Germinal center (tissue), 1 donor: ENCODE measurements at regions not wholly inside any gene's neighbourhood (a gene's known extent, or its start where the extent isn't known, plus 50 kb on each side); places are given as distances from the start of the nearest gene placed in this dataset.
"Not testable (repeated sequence)": the region's sequence is repeated elsewhere in the genome, so short reads cannot be mapped to it uniquely, and the experiment has no call there.

Experiments used
- DNase-seq: peaks from one replicate; pipeline ENCODE4 v3.0.0; 2012; ENCODE audit warnings: mixed read lengths, low spot score

- no peak for DNase-seq
These were observed 472.1 kb upstream of the C16orf82 start for GRCh38 chr16:26594666-26595065.

- no peak for DNase-seq
These were observed 471.5 kb upstream of the C16orf82 start for GRCh38 chr16:26595199-26595598.

- DNase-seq = not testable (repeated sequence)
These were observed 470.7 kb upstream of the C16orf82 start for GRCh38 chr16:26596033-26596432.

- no peak for DNase-seq
These were observed 468.7 kb upstream of the C16orf82 start for GRCh38 chr16:26598061-26598460.

- DNase-seq = no peak
These were observed 467.5 kb upstream of the C16orf82 start for GRCh38 chr16:26598998-26599784.

- no peak for DNase-seq
These were observed 467.0 kb upstream of the C16orf82 start for GRCh38 chr16:26599785-26600104.

GRCh38 chr16:26601335-26601734 lies 465.4 kb upstream of the C16orf82 start:
- no peak for DNase-seq

- DNase-seq = no peak
These were observed 461.0 kb upstream of the C16orf82 start for GRCh38 chr16:26605626-26606271.

- DNase-seq = no peak
These were observed 460.2 kb upstream of the C16orf82 start for GRCh38 chr16:26606381-26607150.

- no peak for DNase-seq
These were observed 452.4 kb upstream of the C16orf82 start for GRCh38 chr16:26614237-26614841.

GRCh38 chr16:26623442-26623841 lies 443.3 kb upstream of the C16orf82 start:
- DNase-seq = no peak

- no peak for DNase-seq
These were observed 438.8 kb upstream of the C16orf82 start for GRCh38 chr16:26627958-26628357.

- DNase-seq = not testable (repeated sequence)
These were observed 435.4 kb upstream of the C16orf82 start for GRCh38 chr16:26631365-26631764.

GRCh38 chr16:26642047-26642664 lies 424.6 kb upstream of the C16orf82 start:
- DNase-seq = peak; percentile 59

GRCh38 chr16:26643519-26643918 lies 423.2 kb upstream of the C16orf82 start:
- DNase-seq = no peak

GRCh38 chr16:26644912-26645543 lies 421.7 kb upstream of the C16orf82 start:
- no peak for DNase-seq

- no peak for DNase-seq
These were observed 421.1 kb upstream of the C16orf82 start for GRCh38 chr16:26645614-26646013.

- DNase-seq = no peak
These were observed 418.9 kb upstream of the C16orf82 start for GRCh38 chr16:26647870-26648269.

GRCh38 chr16:26648851-26649250 lies 417.9 kb upstream of the C16orf82 start:
- DNase-seq = no peak

GRCh38 chr16:26649381-26650045 lies 417.2 kb upstream of the C16orf82 start:
- DNase-seq = no peak

GRCh38 chr16:26651464-26651863 lies 415.3 kb upstream of the C16orf82 start:
- peak; percentile 51 for DNase-seq
